Muscle of back (tissue), 3 donors: ENCODE measurements at regions not wholly inside any gene's neighbourhood (a gene's known extent, or its start where the extent isn't known, plus 50 kb on each side); places are given as distances from the start of the nearest gene placed in this dataset.
A peak's percentile ranks its signal among the peaks of the same experiment; 100 is the strongest.
"Not testable (repeated sequence)": the region's sequence is repeated elsewhere in the genome, so short reads cannot be mapped to it uniquely, and the experiment has no call there.

Experiments used
- DNase-seq, 3 donors: peaks; one replicate each; pipeline versions ENCODE4 v3.0.0 to v3.0.0-alpha.2; 2013

DNA sequence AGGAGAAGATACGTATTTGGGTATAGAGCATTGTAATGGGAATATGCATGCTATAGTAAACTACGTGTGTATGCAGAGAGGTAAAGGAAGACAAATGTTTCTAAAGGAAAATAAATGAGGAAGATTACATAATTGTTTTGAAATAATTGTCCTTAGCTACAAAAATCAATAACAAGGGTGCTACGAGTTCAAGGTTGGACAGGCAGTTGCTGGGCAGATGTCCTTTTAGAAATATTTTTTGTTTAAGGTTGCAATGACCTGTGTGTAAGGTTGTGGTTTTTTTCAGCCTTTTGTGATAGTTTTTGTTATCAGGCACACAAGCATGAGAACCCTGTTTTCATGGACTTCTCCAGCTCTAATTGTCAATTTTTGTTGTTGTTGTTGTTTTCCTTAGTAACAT, 1304.1 kb upstream of the CHAC2 start:
- DNase-seq, result no peak

DNA sequence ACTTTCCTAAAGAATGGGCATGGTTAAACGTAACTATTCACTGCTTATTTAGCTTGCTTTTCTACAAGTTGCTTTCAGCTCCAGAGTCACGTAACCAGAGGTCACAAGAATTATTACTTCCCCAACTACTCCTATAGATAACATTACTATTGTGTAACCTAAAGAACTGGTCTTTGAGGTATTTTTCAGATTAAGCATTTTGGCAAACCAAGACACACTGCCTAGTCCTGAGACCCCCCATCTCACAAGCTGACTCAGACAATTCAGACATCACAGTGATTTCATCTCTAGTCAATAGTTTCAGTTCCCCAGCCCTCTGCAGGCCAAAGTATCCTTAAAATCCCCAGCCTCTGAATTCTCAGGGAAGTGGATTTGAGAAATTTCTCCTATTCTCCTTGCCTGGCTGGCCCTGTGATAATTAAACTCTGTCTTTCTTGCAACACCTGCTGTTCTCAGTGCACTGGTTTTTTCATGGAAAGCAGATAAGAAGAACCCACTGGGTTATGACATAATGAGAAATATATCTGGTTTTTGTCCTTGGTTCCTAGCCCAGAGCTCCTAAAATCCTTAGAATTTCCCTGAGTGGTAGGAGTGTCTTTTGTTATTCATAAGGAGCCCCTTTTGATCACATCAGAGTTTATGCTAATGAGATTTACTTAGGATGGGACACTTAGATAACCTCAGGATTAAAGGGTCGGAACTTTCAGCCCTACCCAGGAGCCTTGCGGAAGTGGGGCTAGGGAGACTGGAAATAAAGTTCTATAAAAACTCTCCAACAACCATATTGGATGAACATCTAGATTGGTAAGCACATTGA, 1310.8 kb upstream of the CHAC2 start:
- no peak for DNase-seq

DNA sequence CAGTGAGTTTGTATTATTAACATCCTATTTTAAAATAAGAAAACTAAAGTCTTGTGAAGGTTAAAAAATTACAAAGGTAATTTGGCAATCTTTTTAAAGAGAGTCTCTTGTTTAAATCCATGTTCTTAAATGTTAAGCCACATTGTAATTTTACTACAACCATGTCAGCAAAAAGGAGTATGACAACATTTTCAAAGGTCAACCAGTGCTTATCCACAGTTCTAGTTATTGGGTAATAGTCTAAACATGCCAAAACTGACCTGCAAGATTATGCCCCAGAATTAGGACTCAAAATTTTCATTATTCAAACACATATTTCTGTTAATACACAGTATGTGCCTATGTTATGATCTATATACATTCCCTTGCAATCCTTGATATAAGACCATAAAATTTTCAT, 1312.6 kb upstream of the CHAC2 start:
- no peak for DNase-seq

DNA sequence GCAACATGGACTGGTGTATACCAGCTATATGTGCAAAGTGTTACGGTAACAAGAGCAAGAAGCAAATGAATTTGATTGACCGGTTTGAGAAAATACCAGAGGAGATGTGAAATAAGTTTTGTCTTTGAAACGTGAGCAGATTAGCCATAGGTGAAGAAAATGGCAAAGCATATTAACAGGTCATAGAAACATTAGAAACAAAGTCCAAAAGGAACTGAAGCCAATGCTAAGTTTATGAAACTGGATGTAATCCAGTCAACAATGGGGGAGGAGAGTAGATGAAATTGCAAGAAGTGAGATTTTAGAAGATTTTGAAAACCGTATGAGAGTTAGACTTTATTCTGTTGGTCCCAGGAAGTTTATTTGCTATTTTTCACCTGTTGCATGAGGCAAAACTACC, 1315.4 kb upstream of the CHAC2 start:
- no peak for DNase-seq

DNA sequence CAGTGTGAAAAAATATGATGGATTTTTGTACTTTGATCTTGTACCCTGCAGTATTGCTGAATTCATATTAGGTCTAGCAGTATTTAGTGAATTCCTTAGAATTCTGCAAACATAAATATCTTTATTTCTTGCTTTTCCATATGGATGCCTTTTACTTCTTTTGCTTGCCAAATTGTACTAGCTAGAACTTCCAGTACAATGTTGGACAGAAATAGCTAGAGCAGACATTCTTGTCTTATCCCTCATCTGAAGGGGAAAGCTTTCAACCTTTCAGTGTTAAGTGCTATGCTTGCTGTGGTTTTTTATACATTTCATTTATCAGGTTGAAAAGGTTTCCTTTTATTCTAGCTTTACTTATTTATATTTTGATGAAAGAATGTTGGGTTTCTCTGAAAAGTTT, 1321.9 kb upstream of the CHAC2 start:
- no peak for DNase-seq

GRCh38 chr2:52431352-52431760, 1336.2 kb upstream of the CHAC2 start:
- DNase-seq, result no peak

- no peak for DNase-seq
These were observed 1337.9 kb upstream of the CHAC2 start for GRCh38 chr2:52429740-52430139.

GRCh38 chr2:52429171-52429570, 1338.4 kb upstream of the CHAC2 start:
- no peak for DNase-seq

DNA sequence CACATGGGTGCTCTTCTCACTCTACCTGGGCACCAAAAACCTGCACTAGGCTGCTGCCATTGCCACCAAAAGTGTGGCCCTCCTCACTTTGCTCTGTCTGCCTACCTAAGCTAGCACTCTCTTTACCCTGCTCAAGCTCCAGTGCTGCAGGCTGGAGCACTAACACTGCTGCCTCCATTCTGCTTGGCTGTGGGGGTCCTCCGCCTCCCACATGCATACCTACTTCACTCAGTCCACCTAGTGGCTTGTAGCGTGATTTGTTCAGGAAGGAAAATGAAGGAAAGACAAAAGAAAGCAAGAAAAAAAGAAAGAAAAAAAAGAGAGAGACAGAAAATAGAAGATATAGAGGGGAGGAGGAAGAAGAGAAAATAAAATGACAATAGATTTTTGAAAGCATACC, 1339.4 kb upstream of the CHAC2 start:
- DNase-seq, result no peak

GRCh38 chr2:52423655-52424054, 1343.9 kb upstream of the CHAC2 start:
- no peak for DNase-seq

DNA sequence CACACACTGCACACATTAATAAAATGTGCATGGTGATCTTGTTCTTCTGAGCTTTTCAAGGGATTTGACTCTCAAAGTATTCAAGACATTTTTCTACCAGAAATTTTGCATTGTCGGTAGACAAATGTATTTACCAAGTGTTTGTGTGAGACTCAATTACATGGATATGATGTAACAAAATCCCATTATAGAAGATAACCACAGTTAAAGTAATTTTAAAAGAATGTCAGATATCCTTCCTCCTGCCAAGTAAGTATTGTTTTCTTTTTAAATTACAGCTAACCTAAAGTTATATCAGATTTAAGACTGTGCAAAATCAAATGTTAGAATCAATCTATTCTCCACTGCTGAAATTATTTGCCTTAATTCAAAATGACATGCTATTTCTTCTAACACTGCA, 1344.5 kb upstream of the CHAC2 start:
- DNase-seq, result no peak

DNA sequence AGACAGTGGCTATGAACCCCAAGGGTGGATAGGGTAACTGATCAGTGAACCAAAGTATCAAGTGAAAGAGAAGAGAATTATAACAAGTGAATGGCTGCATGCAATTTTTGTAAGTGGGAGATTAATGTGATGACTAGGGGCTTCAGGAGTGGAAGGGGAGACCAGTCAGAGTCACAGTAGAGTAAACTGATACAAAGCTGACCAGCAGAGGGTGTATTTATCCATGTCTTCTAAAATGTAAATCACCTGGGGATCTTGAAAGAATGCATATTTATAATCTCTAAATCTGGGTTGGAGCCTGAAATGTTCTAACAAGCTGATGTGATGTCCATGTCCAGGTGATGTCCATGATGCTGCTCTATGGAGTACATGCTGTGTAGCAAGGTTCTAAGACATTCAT, 1351.3 kb upstream of the CHAC2 start:
- no peak for DNase-seq

DNA sequence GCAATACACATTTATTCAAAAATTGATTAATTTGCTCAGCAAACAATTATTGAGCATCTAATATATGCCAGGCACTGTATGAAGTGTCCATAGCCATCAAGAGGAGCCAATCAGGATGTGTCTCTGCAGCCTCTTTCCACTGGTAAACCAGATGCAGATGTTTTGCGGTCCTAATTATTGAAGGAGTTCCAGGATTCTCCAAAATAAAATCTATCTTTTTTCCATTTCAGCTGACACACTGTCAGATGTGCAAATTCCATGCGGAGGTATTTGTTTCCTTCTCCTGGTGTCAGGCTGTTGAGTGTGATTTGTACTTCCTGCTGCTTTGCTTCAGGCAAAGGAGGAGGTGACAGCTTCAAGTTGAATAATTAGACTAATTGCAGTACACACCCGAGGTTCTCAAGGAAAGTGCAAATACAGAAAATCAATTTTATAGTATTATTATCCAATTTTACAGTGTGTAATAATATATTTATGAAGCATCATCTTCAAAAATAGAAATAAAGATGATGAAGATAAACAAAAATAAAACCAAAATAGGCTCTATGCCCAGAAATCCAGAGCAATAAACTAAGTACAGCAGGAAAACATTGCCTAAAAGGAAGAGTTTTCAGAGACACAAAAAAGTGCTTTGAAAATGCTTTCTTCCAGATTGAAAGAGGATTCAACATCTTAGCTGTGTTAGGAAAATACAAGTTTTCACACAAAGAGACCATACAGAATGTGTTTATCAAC, 1352.9 kb upstream of the CHAC2 start:
- DNase-seq, result peak; percentile 31 to 72 (median 32)

DNA sequence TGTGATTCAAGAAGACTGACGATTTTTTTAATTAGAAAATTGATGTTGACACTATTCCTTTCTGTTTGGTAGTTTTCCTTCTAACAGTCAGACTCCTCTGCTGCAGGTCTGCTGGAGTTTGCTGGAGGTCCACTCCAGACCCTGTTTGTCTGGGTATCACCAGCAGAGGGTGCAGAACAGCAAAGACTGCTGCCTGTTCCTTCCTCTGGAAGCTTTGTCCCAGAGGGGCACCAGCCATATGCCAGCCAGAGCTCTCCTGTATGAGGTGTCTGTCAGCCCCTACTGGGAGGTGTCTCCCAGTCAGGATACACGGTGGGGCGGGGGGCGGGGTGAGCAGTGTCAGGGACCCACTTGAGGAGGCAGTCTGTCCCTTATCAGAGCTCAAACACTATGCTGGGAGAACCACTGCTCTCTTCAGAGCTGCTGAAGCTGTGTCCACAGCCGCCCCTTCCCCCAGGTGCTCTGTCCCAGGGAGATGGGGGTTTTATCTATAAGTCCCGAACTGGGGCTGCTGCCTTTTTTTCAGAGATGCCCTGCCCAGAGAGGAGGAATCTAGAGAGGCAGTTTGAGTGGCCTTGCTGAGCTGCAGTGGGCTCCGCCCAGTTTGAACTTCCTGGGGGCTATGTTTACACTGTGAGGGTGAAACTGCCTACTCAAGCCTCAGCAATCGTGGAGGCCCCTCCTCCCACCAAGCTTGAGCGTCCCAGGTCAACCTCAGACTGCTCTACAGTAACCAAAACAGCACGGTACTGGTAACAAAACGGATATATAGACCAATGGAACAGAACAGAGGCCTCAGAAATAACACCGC, 1358.1 kb upstream of the CHAC2 start:
- DNase-seq, result not testable (repeated sequence)

DNA sequence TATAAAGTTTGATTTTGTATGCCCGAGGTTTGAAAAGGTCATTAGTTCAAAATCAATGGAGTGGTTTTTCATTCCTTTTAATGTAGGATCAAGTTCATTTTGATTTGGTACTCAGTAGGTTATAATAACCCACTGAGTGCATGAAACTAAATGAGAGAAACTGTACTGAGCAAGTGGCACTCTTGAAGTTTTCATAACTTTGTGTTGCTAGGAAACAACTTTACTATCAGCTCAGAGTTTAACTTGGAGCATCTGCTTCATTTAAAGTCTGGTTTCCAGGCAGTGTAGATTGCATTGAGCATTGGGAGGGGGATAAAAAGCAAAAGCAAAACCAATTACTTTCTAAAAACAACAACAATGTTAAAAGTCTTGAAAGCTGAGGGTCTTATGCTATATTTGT, 1361.6 kb upstream of the CHAC2 start:
- peak; percentile 20 to 66 (median 32) for DNase-seq

DNA sequence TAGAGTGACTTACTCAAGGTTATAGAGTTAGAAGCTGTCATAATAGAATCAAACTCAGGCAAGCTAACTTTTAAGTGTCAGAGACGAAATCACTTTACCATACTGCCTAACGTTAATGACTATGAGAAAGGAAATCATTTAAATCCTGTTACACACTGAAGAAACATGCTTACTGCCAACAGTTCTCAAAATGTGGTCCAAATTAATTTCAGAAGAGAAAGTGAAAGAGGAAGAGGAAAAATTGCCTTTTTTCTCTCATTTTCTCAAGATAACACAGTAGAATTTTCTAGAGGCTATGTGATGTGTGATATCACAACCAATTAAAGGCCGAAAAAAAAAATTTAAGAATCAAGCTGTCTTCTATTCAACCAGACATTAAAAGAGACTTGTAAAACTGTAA, 1362.7 kb upstream of the CHAC2 start:
- peak in 1 of 3 donors; percentile 56 for DNase-seq

GRCh38 chr2:52404046-52404445, 1363.6 kb upstream of the CHAC2 start:
- DNase-seq, result no peak

- DNase-seq, result no peak
These were observed 1365.5 kb upstream of the CHAC2 start for GRCh38 chr2:52402128-52402527.

DNA sequence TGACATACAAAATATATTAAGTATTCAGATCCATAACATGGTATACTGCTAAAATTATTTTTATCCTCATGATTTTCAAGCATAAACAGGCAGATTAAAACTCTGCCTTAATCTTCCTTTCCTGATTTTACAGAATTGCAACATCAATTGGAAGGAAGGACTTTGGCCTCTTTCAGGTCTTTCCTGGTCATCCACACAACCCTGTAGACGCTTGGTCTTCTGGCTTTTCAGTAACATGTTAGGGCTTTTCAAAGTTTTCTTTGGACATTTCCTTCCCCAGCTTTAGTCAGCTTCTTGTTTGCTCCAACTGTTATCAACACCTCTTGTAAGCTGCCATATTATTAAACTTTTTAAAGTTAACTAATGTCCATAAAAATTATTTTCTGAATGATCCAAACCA, 1364.9 kb upstream of the NRXN1 start:
- DNase-seq, result no peak

- peak; percentile 40 to 78 (median 41) for DNase-seq
These were observed 1364.0 kb upstream of the NRXN1 start for GRCh38 chr2:52395912-52396311.

DNA sequence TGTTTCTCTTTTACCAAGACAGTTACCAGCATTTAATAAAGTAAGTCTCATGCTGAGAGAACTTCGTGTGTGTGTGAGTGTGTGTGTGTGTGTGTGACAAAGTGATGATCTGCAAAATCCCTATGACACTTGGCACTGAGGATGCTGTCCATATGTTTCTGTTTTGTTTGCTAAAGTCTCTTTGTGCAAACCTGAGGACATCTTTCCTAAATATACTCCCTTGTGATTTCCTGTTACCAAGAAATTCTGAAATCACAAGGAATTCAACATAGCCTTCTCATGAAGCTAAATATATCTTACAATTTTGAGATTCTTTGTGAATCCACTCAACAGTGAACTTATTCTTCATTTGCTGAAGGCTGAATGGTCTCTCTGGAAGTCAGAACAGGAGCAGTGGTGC, 1359.7 kb upstream of the NRXN1 start:
- DNase-seq, result peak; percentile 21 to 70 (median 31)

DNA sequence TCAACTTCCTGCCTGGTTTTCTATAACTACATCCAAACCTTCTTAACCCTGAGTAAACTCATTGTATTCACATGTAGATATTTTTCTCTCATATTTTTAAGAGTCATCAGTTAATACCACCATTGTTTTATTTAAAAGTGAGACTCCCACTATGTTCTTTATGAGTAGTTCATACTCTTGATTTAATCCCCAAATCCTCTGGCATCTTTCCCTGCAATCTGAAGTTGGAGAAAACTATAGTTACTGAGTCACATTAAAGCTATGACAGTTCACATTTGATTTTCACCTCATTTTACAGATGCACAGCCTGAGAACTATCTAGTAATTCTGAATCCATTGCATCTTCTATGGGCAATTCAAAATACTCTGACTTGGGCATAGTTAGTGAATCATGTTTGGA, 1358.7 kb upstream of the NRXN1 start:
- no peak for DNase-seq
